GM12891 (cell line): ENCODE measurements at regions not wholly inside any gene's neighbourhood (a gene's known extent, or its start where the extent isn't known, plus 50 kb on each side); places are given as distances from the start of the nearest gene placed in this dataset.

Experiments used
- POLR2A ChIP-seq: IDR thresholded peaks from 2 replicates; pipeline ENCODE4 v1.6.1; 2011; ENCODE audit warnings: low read depth, low read length, control low read depth
- POLR2AphosphoS5 ChIP-seq: IDR thresholded peaks from 2 replicates; pipeline ENCODE4 v1.6.1; 2011; ENCODE audit warnings: low read depth, low read length, control low read depth

GRCh38 chr5:110108520-110108919 is 418.8 kb downstream of the MAN2A1 start:
- TF ChIP-seq POLR2A = no peak
- TF ChIP-seq POLR2AphosphoS5 = no peak
